HL-60 (cell line): ENCODE measurements at regions not wholly inside any gene's neighbourhood (a gene's known extent, or its start where the extent isn't known, plus 50 kb on each side); places are given as distances from the start of the nearest gene placed in this dataset.

Experiments
- DNase-seq, 2 experiments: peaks; one replicate each; pipeline ENCODE4 v3.0.0-alpha.2; 2010 to 2020; ENCODE audit warnings: low read depth in 1 of 2, low spot score in 1 of 2
- H3K27ac ChIP-seq: fragments of 250-450 bp; sonication (Bioruptor Pico); replicated peaks from 2 replicates; pipeline ENCODE4 v1.5.1; 2020; ENCODE audit warnings: mild to moderate bottlenecking, moderate library complexity
- H3K27me3 ChIP-seq: fragments of 250-450 bp; sonication (Bioruptor Pico); 2 replicates; pipeline ENCODE4 v1.5.1; 2021; ENCODE audit warnings: mild to moderate bottlenecking, moderate library complexity; ENCODE audit not compliant: insufficient read depth, poor library complexity, severe bottlenecking
- H3K4me3 ChIP-seq: replicated peaks from 2 replicates; pipeline ENCODE4 v1.5.1; 2011; ENCODE audit warnings: mild to moderate bottlenecking, control low read depth, low read length; ENCODE audit not compliant: insufficient read depth
- GABPA ChIP-seq: IDR thresholded peaks from 2 replicates; pipeline ENCODE4 v1.6.1; 2012; ENCODE audit warnings: low read depth
- POLR2AphosphoS5 ChIP-seq: IDR thresholded peaks from 2 replicates; pipeline ENCODE4 v1.6.1; 2012; ENCODE audit warnings: low read depth
- SPI1 ChIP-seq: IDR thresholded peaks from 2 replicates; pipeline ENCODE4 v1.6.1; 2012; ENCODE audit warnings: low read depth, mild to moderate bottlenecking, borderline replicate concordance
- TF ChIP-seq, protein P1 (sequence below): IDR thresholded peaks from 2 replicates; pipeline ENCODE4 v1.6.1; 2012; ENCODE audit warnings: low read depth; ENCODE audit not compliant: insufficient replicate concordance
- TF ChIP-seq, protein P2 (sequence below): IDR thresholded peaks from one replicate; pipeline ENCODE4 v1.5.1; 2011; ENCODE audit warnings: low read length, control low read depth, inconsistent platforms; ENCODE audit not compliant: insufficient read depth

DNA sequence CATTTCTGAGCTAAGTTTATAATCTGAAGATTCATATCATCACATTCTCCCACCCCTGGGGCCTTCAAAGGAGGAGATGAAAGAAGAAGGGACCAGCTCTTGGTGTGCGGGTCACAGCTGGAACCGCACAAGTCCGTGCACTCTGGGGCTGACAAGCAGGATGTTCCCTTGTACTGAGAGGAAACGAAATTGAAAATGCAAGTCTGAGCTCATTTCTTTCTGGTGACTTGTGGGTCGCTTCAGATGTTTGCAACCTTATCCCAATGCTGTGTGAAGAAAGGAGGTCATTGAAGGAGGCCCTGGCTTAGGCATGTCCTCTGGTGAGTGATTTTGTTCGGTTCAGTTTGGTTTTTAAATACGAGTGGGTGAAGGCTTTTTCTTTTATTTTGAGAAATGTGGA, 59.6 kb downstream of the C9orf152 start:
- no peak for DNase-seq
- no peak overlapping the region for H3K27ac ChIP-seq
- H3K27me3 ChIP-seq, result no peaks in the 10 kb centered on the region
- TF ChIP-seq, protein P1, sequence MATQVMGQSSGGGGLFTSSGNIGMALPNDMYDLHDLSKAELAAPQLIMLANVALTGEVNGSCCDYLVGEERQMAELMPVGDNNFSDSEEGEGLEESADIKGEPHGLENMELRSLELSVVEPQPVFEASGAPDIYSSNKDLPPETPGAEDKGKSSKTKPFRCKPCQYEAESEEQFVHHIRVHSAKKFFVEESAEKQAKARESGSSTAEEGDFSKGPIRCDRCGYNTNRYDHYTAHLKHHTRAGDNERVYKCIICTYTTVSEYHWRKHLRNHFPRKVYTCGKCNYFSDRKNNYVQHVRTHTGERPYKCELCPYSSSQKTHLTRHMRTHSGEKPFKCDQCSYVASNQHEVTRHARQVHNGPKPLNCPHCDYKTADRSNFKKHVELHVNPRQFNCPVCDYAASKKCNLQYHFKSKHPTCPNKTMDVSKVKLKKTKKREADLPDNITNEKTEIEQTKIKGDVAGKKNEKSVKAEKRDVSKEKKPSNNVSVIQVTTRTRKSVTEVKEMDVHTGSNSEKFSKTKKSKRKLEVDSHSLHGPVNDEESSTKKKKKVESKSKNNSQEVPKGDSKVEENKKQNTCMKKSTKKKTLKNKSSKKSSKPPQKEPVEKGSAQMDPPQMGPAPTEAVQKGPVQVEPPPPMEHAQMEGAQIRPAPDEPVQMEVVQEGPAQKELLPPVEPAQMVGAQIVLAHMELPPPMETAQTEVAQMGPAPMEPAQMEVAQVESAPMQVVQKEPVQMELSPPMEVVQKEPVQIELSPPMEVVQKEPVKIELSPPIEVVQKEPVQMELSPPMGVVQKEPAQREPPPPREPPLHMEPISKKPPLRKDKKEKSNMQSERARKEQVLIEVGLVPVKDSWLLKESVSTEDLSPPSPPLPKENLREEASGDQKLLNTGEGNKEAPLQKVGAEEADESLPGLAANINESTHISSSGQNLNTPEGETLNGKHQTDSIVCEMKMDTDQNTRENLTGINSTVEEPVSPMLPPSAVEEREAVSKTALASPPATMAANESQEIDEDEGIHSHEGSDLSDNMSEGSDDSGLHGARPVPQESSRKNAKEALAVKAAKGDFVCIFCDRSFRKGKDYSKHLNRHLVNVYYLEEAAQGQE, result no peak
- TF ChIP-seq GABPA, result no peak
- TF ChIP-seq, protein P2, sequence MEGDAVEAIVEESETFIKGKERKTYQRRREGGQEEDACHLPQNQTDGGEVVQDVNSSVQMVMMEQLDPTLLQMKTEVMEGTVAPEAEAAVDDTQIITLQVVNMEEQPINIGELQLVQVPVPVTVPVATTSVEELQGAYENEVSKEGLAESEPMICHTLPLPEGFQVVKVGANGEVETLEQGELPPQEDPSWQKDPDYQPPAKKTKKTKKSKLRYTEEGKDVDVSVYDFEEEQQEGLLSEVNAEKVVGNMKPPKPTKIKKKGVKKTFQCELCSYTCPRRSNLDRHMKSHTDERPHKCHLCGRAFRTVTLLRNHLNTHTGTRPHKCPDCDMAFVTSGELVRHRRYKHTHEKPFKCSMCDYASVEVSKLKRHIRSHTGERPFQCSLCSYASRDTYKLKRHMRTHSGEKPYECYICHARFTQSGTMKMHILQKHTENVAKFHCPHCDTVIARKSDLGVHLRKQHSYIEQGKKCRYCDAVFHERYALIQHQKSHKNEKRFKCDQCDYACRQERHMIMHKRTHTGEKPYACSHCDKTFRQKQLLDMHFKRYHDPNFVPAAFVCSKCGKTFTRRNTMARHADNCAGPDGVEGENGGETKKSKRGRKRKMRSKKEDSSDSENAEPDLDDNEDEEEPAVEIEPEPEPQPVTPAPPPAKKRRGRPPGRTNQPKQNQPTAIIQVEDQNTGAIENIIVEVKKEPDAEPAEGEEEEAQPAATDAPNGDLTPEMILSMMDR, result no peak
- no peak for TF ChIP-seq POLR2AphosphoS5
- TF ChIP-seq SPI1, result no peak
- H3K4me3 ChIP-seq, result no peak overlapping the region

DNA sequence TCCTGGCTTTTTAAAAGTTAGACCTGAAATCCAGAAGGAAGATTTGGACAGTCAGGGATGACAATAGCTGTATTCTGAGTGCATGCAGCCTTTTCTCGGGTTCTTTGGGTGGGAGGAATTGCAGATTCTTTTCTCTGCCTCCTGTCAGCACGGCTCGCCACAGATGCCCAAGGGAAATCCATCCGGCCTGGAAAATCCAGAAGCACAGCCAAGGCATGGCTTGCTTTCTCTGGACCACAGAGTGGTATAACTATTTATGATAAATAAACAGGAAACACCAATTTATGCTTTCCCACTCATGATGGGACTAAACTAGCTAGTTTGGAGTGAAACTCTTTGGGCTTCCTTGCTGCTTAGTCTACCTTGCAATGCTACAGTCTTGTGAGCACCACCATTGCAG, 59.1 kb downstream of the C9orf152 start:
- TF ChIP-seq, protein P2, result no peak
- TF ChIP-seq SPI1, result no peak
- TF ChIP-seq, protein P1, result no peak
- TF ChIP-seq GABPA, result no peak
- no peak for TF ChIP-seq POLR2AphosphoS5
- Histone ChIP-seq H3K27ac (no peak overlapping the region), H3K27me3 (no peaks in the 10 kb centered on the region), H3K4me3 (no peak overlapping the region)
- no peak for DNase-seq
